HUES6 (cell line): ENCODE measurements at regions not wholly inside any gene's neighbourhood (a gene's known extent, or its start where the extent isn't known, plus 50 kb on each side); places are given as distances from the start of the nearest gene placed in this dataset.

Experiments
- H3K27ac ChIP-seq: 2 replicates; pipeline ENCODE4 v1.7.0; 2013; ENCODE audit warnings: low read depth, mild to moderate bottlenecking, low read length, inconsistent platforms
- H3K27me3 ChIP-seq: 2 replicates; pipeline ENCODE4 v1.6.1; 2013; ENCODE audit warnings: low read length; ENCODE audit not compliant: control insufficient read depth, insufficient read depth
- H3K36me3 ChIP-seq: 2 replicates; pipeline ENCODE4 v1.6.1; 2013; ENCODE audit warnings: low read length; ENCODE audit not compliant: control insufficient read depth, insufficient read depth
- H3K4me1 ChIP-seq: 2 replicates; pipeline ENCODE4 v1.6.1; 2013; ENCODE audit warnings: low read length; ENCODE audit not compliant: control insufficient read depth, insufficient read depth
- H3K4me3 ChIP-seq: 2 replicates; pipeline ENCODE4 v1.5.1; 2013; ENCODE audit warnings: low read depth, low read length
- H3K9ac ChIP-seq: one replicate; pipeline ENCODE4 v1.6.1; 2013; ENCODE audit warnings: mild to moderate bottlenecking, low read length
- H3K9me3 ChIP-seq: 2 replicates; pipeline ENCODE4 v1.6.1; 2013; ENCODE audit warnings: low read depth, low read length; ENCODE audit not compliant: control insufficient read depth, insufficient read depth

DNA sequence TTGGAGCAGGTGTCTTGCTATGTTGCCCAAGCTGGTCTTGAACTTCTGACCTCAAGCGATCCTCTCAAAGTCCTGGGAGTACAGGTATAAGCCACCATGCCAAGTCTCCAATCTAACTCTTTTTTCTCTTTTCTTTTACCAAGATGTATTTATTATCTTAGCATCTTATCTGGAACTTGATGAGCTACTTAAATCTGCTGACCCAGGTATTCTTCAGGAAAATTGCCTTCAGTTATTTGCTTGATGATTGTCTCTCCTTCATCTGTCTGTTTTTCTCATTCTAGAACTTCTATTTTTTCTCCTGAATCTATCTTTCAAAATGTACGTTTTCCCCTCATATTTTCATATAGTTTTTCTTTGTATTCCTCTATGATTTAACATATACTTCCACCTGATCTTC is 158.2 kb upstream of the DMAC1 start:
- H3K4me3 ChIP-seq = no peak overlapping the region
- H3K27ac ChIP-seq = no peak overlapping the region
- no peaks in the 10 kb centered on the region for H3K36me3 ChIP-seq
- no peak overlapping the region for H3K9ac ChIP-seq
- H3K4me1 ChIP-seq = peaks cover 8% of the 10 kb centered on the region; the same call in 1 of the 2 replicates
- no peaks in the 10 kb centered on the region for H3K9me3 ChIP-seq
- H3K27me3 ChIP-seq = no peaks in the 10 kb centered on the region

DNA sequence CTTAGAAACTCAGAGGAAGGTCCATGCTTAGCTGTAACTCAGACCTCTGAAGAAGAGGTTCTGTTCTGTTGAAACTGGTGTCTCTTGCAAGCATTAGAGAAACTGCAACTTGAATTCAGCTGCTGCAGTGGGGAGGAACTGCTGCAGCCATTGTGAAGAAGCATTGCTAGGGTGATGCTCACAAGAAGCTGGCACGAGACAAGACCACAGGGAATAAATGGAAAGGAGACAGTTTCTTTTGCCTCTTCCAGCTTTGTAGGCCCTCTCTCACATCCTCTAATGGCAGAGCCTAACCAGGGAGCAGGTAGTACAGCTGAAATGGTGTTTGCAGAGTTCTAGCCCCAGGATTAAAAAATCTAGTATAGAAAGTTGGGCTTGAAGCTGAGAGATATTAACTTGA is 148.0 kb upstream of the DMAC1 start:
- Histone ChIP-seq H3K9me3 (no peaks in the 10 kb centered on the region), H3K4me3 (no peak overlapping the region), H3K4me1 (no peaks in the 10 kb centered on the region), H3K27me3 (no peaks in the 10 kb centered on the region), H3K9ac (no peak overlapping the region), H3K27ac (no peak overlapping the region), H3K36me3 (no peaks in the 10 kb centered on the region)

- H3K9me3 ChIP-seq = no peaks in the 10 kb centered on the region
Observed at GRCh38 chr9:7946458-7946857, 146.9 kb upstream of the DMAC1 start.

GRCh38 chr9:7944572-7944971 is 145.0 kb upstream of the DMAC1 start:
- Histone ChIP-seq H3K4me3 (no peak overlapping the region), H3K9ac (no peak overlapping the region), H3K9me3 (peaks cover 4% of the 10 kb centered on the region; the same call in 1 of the 2 replicates), H3K27me3 (no peaks in the 10 kb centered on the region), H3K4me1 (no peaks in the 10 kb centered on the region), H3K36me3 (no peaks in the 10 kb centered on the region), H3K27ac (no peak overlapping the region)

More at GRCh38 chr9:7946458-7946857, 146.9 kb upstream of the DMAC1 start:
- no peak overlapping the region for H3K27ac ChIP-seq
- H3K9ac ChIP-seq = no peak overlapping the region
- H3K4me1 ChIP-seq = no peaks in the 10 kb centered on the region
- no peaks in the 10 kb centered on the region for H3K27me3 ChIP-seq
- H3K36me3 ChIP-seq = no peaks in the 10 kb centered on the region
- H3K4me3 ChIP-seq = no peak overlapping the region

- peaks cover 10% of the 10 kb centered on the region; the same call in 1 of the 2 replicates for H3K9me3 ChIP-seq
Observed at GRCh38 chr9:7937761-7938491, 138.3 kb upstream of the DMAC1 start.

DNA sequence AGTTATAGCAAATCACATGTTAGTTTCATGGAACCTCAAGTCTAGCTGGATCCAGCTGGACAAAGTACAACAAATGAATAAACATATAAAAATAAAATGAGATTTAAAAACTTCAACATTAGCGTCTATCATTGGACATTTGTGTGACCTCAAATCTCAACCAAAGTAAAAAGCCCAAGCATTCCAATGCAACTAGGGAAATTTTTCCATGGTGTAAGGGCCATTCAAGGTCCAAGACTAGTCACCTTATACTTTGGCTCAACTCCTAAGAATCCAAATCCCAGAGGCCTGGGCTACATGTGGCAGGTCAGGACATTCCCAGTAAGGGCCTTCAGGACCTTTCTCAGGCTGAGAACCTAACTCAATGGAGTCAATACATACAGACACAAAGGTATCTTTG is 137.4 kb upstream of the DMAC1 start:
- Histone ChIP-seq H3K9ac (no peak overlapping the region), H3K9me3 (peaks cover 10% of the 10 kb centered on the region; the same call in 1 of the 2 replicates), H3K36me3 (no peaks in the 10 kb centered on the region), H3K27me3 (no peaks in the 10 kb centered on the region), H3K4me3 (no peak overlapping the region), H3K27ac (no peak overlapping the region), H3K4me1 (peaks cover 6% of the 10 kb centered on the region)

More at GRCh38 chr9:7937761-7938491, 138.3 kb upstream of the DMAC1 start:
- Histone ChIP-seq H3K9ac (no peak overlapping the region), H3K4me3 (no peak overlapping the region), H3K27me3 (no peaks in the 10 kb centered on the region), H3K4me1 (peaks cover 6% of the 10 kb centered on the region), H3K36me3 (no peaks in the 10 kb centered on the region), H3K27ac (no peak overlapping the region)

DNA sequence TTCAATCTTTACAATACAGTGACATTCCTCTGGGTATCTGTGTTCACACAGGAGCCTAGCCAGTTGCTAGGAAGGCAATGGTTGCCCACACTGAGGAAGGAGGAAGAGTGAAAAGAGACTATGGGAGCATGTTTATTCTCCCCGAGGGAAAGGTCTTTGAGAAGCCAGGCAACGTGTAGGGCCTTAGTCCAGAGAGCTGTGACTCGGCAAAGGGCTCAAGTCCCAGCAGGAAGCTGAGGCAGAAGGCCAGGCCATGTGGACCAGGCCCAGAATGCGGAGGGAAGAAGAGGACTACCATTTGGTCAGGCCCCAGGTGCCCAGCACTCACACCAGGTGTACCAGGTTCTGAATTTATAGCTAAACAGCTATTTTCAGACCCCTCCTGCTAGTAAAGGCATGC is 136.6 kb upstream of the DMAC1 start:
- Histone ChIP-seq H3K9me3 (peaks cover 10% of the 10 kb centered on the region; the same call in 1 of the 2 replicates), H3K4me1 (peaks cover 6% of the 10 kb centered on the region), H3K4me3 (no peak overlapping the region), H3K27me3 (no peaks in the 10 kb centered on the region), H3K9ac (no peak overlapping the region), H3K27ac (no peak overlapping the region), H3K36me3 (no peaks in the 10 kb centered on the region)

GRCh38 chr9:7935681-7936080 is 136.1 kb upstream of the DMAC1 start:
- H3K36me3 ChIP-seq = no peaks in the 10 kb centered on the region
- H3K27me3 ChIP-seq = no peaks in the 10 kb centered on the region
- peaks cover 10% of the 10 kb centered on the region; the same call in 1 of the 2 replicates for H3K9me3 ChIP-seq
- H3K4me1 ChIP-seq = peaks cover 6% of the 10 kb centered on the region
- no peak overlapping the region for H3K4me3 ChIP-seq
- no peak overlapping the region for H3K27ac ChIP-seq
- no peak overlapping the region for H3K9ac ChIP-seq

DNA sequence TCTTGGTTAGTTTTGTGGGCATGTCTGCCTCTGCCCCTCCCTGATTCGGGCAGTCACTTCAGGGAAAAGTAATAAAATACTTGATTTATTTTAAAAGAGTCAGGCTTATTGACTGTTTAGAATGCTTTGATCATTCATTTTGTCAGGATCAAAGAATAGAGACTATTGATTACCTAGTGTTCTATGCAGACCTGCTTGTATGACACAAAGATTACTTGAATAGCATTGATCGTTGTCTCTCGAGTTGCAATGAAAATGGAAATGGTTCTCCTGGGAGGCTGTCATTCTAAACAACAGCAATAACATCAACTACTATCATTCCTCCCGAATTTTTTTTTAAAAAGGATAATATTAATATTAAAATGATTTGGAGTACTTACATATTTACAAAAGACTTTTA is 133.2 kb upstream of the DMAC1 start:
- no peak overlapping the region for H3K27ac ChIP-seq
- H3K9me3 ChIP-seq = no peaks in the 10 kb centered on the region
- no peaks in the 10 kb centered on the region for H3K27me3 ChIP-seq
- no peaks in the 10 kb centered on the region for H3K36me3 ChIP-seq
- H3K9ac ChIP-seq = no peak overlapping the region
- peaks cover 6% of the 10 kb centered on the region for H3K4me1 ChIP-seq
- H3K4me3 ChIP-seq = no peak overlapping the region

GRCh38 chr9:7930613-7931012 is 131.0 kb upstream of the DMAC1 start:
- Histone ChIP-seq H3K9ac (no peak overlapping the region), H3K4me3 (no peak overlapping the region), H3K27me3 (no peaks in the 10 kb centered on the region), H3K9me3 (no peaks in the 10 kb centered on the region), H3K27ac (no peak overlapping the region), H3K4me1 (no peaks in the 10 kb centered on the region), H3K36me3 (no peaks in the 10 kb centered on the region)

- H3K9me3 ChIP-seq = no peaks in the 10 kb centered on the region
- H3K9ac ChIP-seq = no peak overlapping the region
- no peaks in the 10 kb centered on the region for H3K36me3 ChIP-seq
- H3K27ac ChIP-seq = no peak overlapping the region
- H3K4me3 ChIP-seq = no peak overlapping the region
- no peaks in the 10 kb centered on the region for H3K4me1 ChIP-seq
- no peaks in the 10 kb centered on the region for H3K27me3 ChIP-seq
Observed at GRCh38 chr9:7921545-7922197, 122.1 kb upstream of the DMAC1 start.
